ENCODE measurements at regions not wholly inside any gene's neighbourhood (a gene's known extent, or its start where the extent isn't known, plus 50 kb on each side); places are given as distances from the start of the nearest gene placed in this dataset.

GRCh38 chr18:40058811-40059570, 1896.0 kb upstream of the PIK3C3 start:
- no peak for DNase-seq (ENCODE audit: low read depth in 2 of 2)

GRCh38 chr18:40056079-40056692, 1898.8 kb upstream of the PIK3C3 start:
- DNase-seq (ENCODE audit: low read depth in 2 of 2): no peak

GRCh38 chr18:40055262-40055661, 1899.8 kb upstream of the PIK3C3 start:
- DNase-seq (ENCODE audit: low read depth in 2 of 2): no peak

GRCh38 chr18:40049716-40050115, 1905.3 kb upstream of the PIK3C3 start:
- DNase-seq (ENCODE audit: low read depth in 2 of 2): no peak

GRCh38 chr18:40048886-40049650, 1906.0 kb upstream of the PIK3C3 start:
- no peak for DNase-seq (ENCODE audit: low read depth in 2 of 2)

GRCh38 chr18:40048253-40048652, 1906.8 kb upstream of the PIK3C3 start:
- no peak for DNase-seq (ENCODE audit: low read depth in 2 of 2)

- DNase-seq (ENCODE audit: low read depth in 2 of 2): no peak
Measured at GRCh38 chr18:40046596-40046995, 1908.4 kb upstream of the PIK3C3 start.

GRCh38 chr18:40041951-40042350, 1913.1 kb upstream of the PIK3C3 start:
- DNase-seq (ENCODE audit: low read depth in 2 of 2): no peak

- DNase-seq (ENCODE audit: low read depth in 2 of 2): no peak
Measured at GRCh38 chr18:40040574-40040973, 1914.5 kb upstream of the PIK3C3 start.

- DNase-seq (ENCODE audit: low read depth in 2 of 2): no peak
Measured at GRCh38 chr18:40037356-40037755, 1917.7 kb upstream of the PIK3C3 start.

- DNase-seq (ENCODE audit: low read depth in 2 of 2): no peak
Measured at GRCh38 chr18:40036861-40037260, 1918.2 kb upstream of the PIK3C3 start.

- no peak for DNase-seq (ENCODE audit: low read depth in 2 of 2)
Measured at GRCh38 chr18:40035966-40036365, 1919.1 kb upstream of the PIK3C3 start.

GRCh38 chr18:40032076-40032475, 1923.0 kb upstream of the PIK3C3 start:
- DNase-seq (ENCODE audit: low read depth in 2 of 2): no peak

GRCh38 chr18:40031435-40031834, 1923.6 kb upstream of the PIK3C3 start:
- no peak for DNase-seq (ENCODE audit: low read depth in 2 of 2)

- no peak for DNase-seq (ENCODE audit: low read depth in 2 of 2)
Measured at GRCh38 chr18:40019797-40020392, 1935.1 kb upstream of the PIK3C3 start.

- DNase-seq (ENCODE audit: low read depth in 2 of 2): no peak
Measured at GRCh38 chr18:40018266-40018665, 1936.8 kb upstream of the PIK3C3 start.

GRCh38 chr18:40017021-40017420, 1938.0 kb upstream of the PIK3C3 start:
- no peak for DNase-seq (ENCODE audit: low read depth in 2 of 2)

GRCh38 chr18:40016405-40016804, 1938.6 kb upstream of the PIK3C3 start:
- no peak for DNase-seq (ENCODE audit: low read depth in 2 of 2)

GRCh38 chr18:40013001-40013609, 1941.9 kb upstream of the PIK3C3 start:
- no peak for DNase-seq (ENCODE audit: low read depth in 2 of 2)

GRCh38 chr18:40011201-40011600, 1943.8 kb upstream of the PIK3C3 start:
- DNase-seq (ENCODE audit: low read depth in 2 of 2): no peak

- DNase-seq (ENCODE audit: low read depth in 2 of 2): no peak
Measured at GRCh38 chr18:40006634-40007033, 1948.4 kb upstream of the PIK3C3 start.

GRCh38 chr18:40004246-40004645, 1950.8 kb upstream of the PIK3C3 start:
- DNase-seq (ENCODE audit: low read depth in 2 of 2): no peak

Data from stimulated activated CD4-positive, alpha-beta T cell treated with anti-CD3 and anti-CD28 coated beads, Interleukin-4, amount 100 ng/mL, for 48 hours (primary cell).